GM12878 (cell line): ENCODE measurements at regions not wholly inside any gene's neighbourhood (a gene's known extent, or its start where the extent isn't known, plus 50 kb on each side); places are given as distances from the start of the nearest gene placed in this dataset.
A peak's percentile ranks its signal among the peaks of the same experiment; 100 is the strongest.

Experiments used
- ATAC-seq: fragments of 200-7000 bp; cut with Tn5 transposase; 3 replicates; pipeline ENCODE4 v1.9.1; 2020; ENCODE audit warnings: mild to moderate bottlenecking, moderate library complexity
- BruUV-seq: library from RNA; stranded (reverse); fragments of 400-500 nt; replicated peaks from 2 replicates; lab custom pipeline; 2021; lab: Mats Ljungman, UMichigan
- CTCF ChIA-PET: fragments of 300-600 bp; sonication (Branson Sonifier 250); formaldehyde crosslinking; extraction: SDS; loops from one replicate; lab custom pipeline; 2021; ENCODE audit warnings: inconsistent platforms; lab: Yijun Ruan, JAX
- POLR2A ChIA-PET: fragments of 350-600 bp; formaldehyde crosslinking; extraction: SDS; loops from one replicate; lab custom pipeline; 2021; ENCODE audit warnings: inconsistent platforms; lab: Charles Lee
- RAD21 ChIA-PET: fragments of 300-600 bp; sonication (Branson Sonifier 250); formaldehyde crosslinking; loops from one replicate; lab custom pipeline; 2023; ENCODE audit warnings: antibody characterized with exemption; ENCODE audit not compliant: unreplicated experiment; lab: Charles Lee
- SMC1A ChIA-PET: fragments of 300-600 bp; sonication (Branson Sonifier 250); formaldehyde crosslinking; loops from one replicate; lab custom pipeline; 2023; ENCODE audit not compliant: unreplicated experiment, uncharacterized antibody; lab: Charles Lee
- DNase-seq: peaks from one replicate; pipeline ENCODE4 v3.0.0-alpha.2; 2011; ENCODE audit warnings: low read depth, low spot score
- FAIRE-seq: peaks from 3 replicates; lab custom pipeline; 2011; peaks lifted over from hg19 to GRCh38; lab: Jason Lieb, UNC
- H2AFZ ChIP-seq: 2 replicates; pipeline ENCODE4 v1.6.0; 2011; ENCODE audit warnings: low read depth, low read length, control low read depth; ENCODE audit not compliant: control insufficient read depth
- H3K27ac ChIP-seq: 2 replicates; pipeline ENCODE4 v1.5.1; 2011; ENCODE audit warnings: control low read depth; ENCODE audit not compliant: control insufficient read depth, insufficient read depth
- H3K27me3 ChIP-seq, 2 experiments: replicated peaks in 1 of 2; 2 replicates each; pipeline versions ENCODE4 v1.6.0 to v1.6.1; 2011; ENCODE audit warnings: low read length in 1 of 2; ENCODE audit not compliant: control insufficient read depth in 2 of 2, insufficient read depth in 2 of 2
- H3K36me3 ChIP-seq, 2 experiments: 2 replicates each; pipeline ENCODE4 v1.5.1; 2011; ENCODE audit warnings: low read length in 1 of 2; ENCODE audit not compliant: control insufficient read depth in 2 of 2, insufficient read depth in 2 of 2
- H3K4me1 ChIP-seq: 2 replicates; pipeline ENCODE4 v1.6.1; 2011; ENCODE audit warnings: mild to moderate bottlenecking, low read length, moderate library complexity, mixed read lengths; ENCODE audit not compliant: control insufficient read depth, insufficient read depth
- H3K4me2 ChIP-seq: 2 replicates; pipeline ENCODE4 v1.6.0; 2011; ENCODE audit warnings: control low read depth; ENCODE audit not compliant: control insufficient read depth, insufficient read depth
- H3K4me3 ChIP-seq: fragments of 200-600 bp; sonication (generic); 2 replicates; pipeline ENCODE4 v1.5.1; 2016
- H3K79me2 ChIP-seq: 2 replicates; pipeline ENCODE4 v1.6.0; 2011; ENCODE audit warnings: low read length; ENCODE audit not compliant: control insufficient read depth, insufficient read depth
- H3K9ac ChIP-seq: 2 replicates; pipeline ENCODE4 v1.8.0; 2011; ENCODE audit warnings: low read length, control low read depth, mixed read lengths; ENCODE audit not compliant: control insufficient read depth, insufficient read depth
- H3K9me3 ChIP-seq: replicated peaks from 3 replicates; pipeline ENCODE4 v1.5.1; 2011; ENCODE audit warnings: mild to moderate bottlenecking, low read length; ENCODE audit not compliant: control insufficient read depth, insufficient read depth
- H4K20me1 ChIP-seq: 2 replicates; pipeline ENCODE4 v1.6.0; 2011; ENCODE audit not compliant: control insufficient read depth, insufficient read depth
- ASH2L ChIP-seq: fragments of 300-600, 200-600 bp; sonication (generic); IDR thresholded peaks from 2 replicates; pipeline ENCODE4 v1.6.1; 2017; ENCODE audit warnings: low read depth, mild to moderate bottlenecking, borderline replicate concordance
- BCL11A ChIP-seq: IDR thresholded peaks from 2 replicates; pipeline ENCODE4 v1.6.1; 2011; ENCODE audit warnings: low read depth, low read length
- IKZF2 ChIP-seq, 2 experiments: fragments of 450-650 bp; IDR thresholded peaks; 2 replicates each; pipeline ENCODE4 v1.6.1; 2017; ENCODE audit warnings: mild to moderate bottlenecking in 2 of 2, moderate library complexity in 2 of 2
- IRF5 ChIP-seq: fragments of 450-650 bp; IDR thresholded peaks from 2 replicates; pipeline ENCODE4 v1.6.1; 2017; ENCODE audit warnings: borderline replicate concordance
- LARP7 ChIP-seq: fragments of 450-650 bp; IDR thresholded peaks from 2 replicates; pipeline ENCODE4 v1.6.1; 2017; ENCODE audit warnings: mild to moderate bottlenecking
- MXI1 ChIP-seq: fragments of 150-350 bp; IDR thresholded peaks from 2 replicates; pipeline ENCODE4 v1.6.1; 2011; ENCODE audit warnings: low read depth, mild to moderate bottlenecking, inconsistent platforms, low read length, improper control_type of control experiment
- MYC ChIP-seq: IDR thresholded peaks from 2 replicates; pipeline ENCODE4 v1.6.1; 2011; ENCODE audit warnings: mild to moderate bottlenecking, low read length, moderate library complexity, inconsistent platforms; ENCODE audit not compliant: insufficient read depth, insufficient replicate concordance, insufficient read length, severe bottlenecking
- NFYA ChIP-seq: IDR thresholded peaks from 2 replicates; pipeline ENCODE4 v1.6.1; 2011; ENCODE audit warnings: low read depth, mild to moderate bottlenecking, low read length, improper control_type of control experiment, borderline replicate concordance
- PKNOX1 ChIP-seq: fragments of 450-650 bp; IDR thresholded peaks from 2 replicates; pipeline ENCODE4 v1.6.1; 2016; ENCODE audit warnings: mild to moderate bottlenecking
- RAD21 ChIP-seq: IDR thresholded peaks from 2 replicates; pipeline ENCODE4 v1.6.1; 2011; ENCODE audit warnings: mild to moderate bottlenecking, low read depth, low read length, moderate library complexity; ENCODE audit not compliant: insufficient read depth
- SMAD1 ChIP-seq: fragments of 450-650 bp; IDR thresholded peaks from 2 replicates; pipeline ENCODE4 v1.6.1; 2018; ENCODE audit warnings: mild to moderate bottlenecking, low read depth; ENCODE audit not compliant: partially characterized antibody
- SREBF1 ChIP-seq: IDR thresholded peaks from 2 replicates; pipeline ENCODE4 v1.6.1; 2012; ENCODE audit warnings: mild to moderate bottlenecking, low read length
- SRF ChIP-seq, 2 experiments: IDR thresholded peaks; 2 replicates each; pipeline ENCODE4 v1.6.1; 2011; ENCODE audit warnings: low read depth in 2 of 2, low read length in 2 of 2, mild to moderate bottlenecking in 1 of 2, moderate library complexity in 1 of 2
- STAT3 ChIP-seq: IDR thresholded peaks from 2 replicates; pipeline ENCODE4 v1.6.1; 2011; ENCODE audit warnings: low read depth, low read length, improper control_type of control experiment
- YBX1 ChIP-seq: fragments of 450-650 bp; IDR thresholded peaks from 2 replicates; pipeline ENCODE4 v1.6.1; 2016; ENCODE audit warnings: antibody characterized with exemption
- ZNF217 ChIP-seq: fragments of 450-650 bp; IDR thresholded peaks from 2 replicates; pipeline ENCODE4 v1.6.1; 2017; ENCODE audit warnings: antibody characterized with exemption, mild to moderate bottlenecking
- ZNF24 ChIP-seq: fragments of 450-650 bp; IDR thresholded peaks from 2 replicates; pipeline ENCODE4 v1.6.1; 2017; ENCODE audit warnings: antibody characterized with exemption, mild to moderate bottlenecking
- ZZZ3 ChIP-seq: IDR thresholded peaks from 2 replicates; pipeline ENCODE4 v1.6.1; 2011; ENCODE audit warnings: low read depth; ENCODE audit not compliant: control insufficient read depth, insufficient read length
- WGBS: methylation state at CpG from one replicate; pipeline ENCODE4 v1.1.6; 2016; ENCODE audit warnings: low lambda C conversion rate; ENCODE audit not compliant: insufficient replicate concordance, insufficient coverage; ENCODE audit errors: missing lambda C conversion rate; 5-methylcytosine and 5-hydroxymethylcytosine counted together
- in situ Hi-C: fragments of 300-500 bp; cut with MboI; formaldehyde crosslinking; loops from 9 replicates; pipeline ENCODE4 v1.14.3; 2018; ENCODE audit warnings: mixed read lengths
- intact Hi-C: fragments of 100-400 bp; cut with micrococcal nuclease; formaldehyde crosslinking; loops from one replicate; pipeline ENCODE4 v1.14.2; 2022; ENCODE audit not compliant: unreplicated experiment

- ChIA-PET SMC1A (interaction anchor here (0.8 kb wide), 1 partner anchor 21 kb away, joined by 3 read pairs; no protein-coding TSS in a partner anchor), POLR2A (no interaction called here), RAD21 (no interaction called here), CTCF (no interaction called here)
- Histone ChIP-seq H4K20me1 (no peaks in the 10 kb centered on the region), H3K27me3 (peaks cover 0 to 2% of the 10 kb centered on the region in 2 experiments; a peak in 1 of 4 replicates), H3K79me2 (no peaks in the 10 kb centered on the region), H2AFZ (no peak overlapping the region), H3K9ac (no peak overlapping the region), H3K4me2 (no peak overlapping the region), H3K36me3 (no peaks in the 10 kb centered on the region), H3K4me3 (no peak overlapping the region), H3K27ac (no peak overlapping the region), H3K9me3 (no peaks in the 10 kb centered on the region), H3K4me1 (no peaks in the 10 kb centered on the region)
- no TSS peak for BruUV-seq
- DNase-seq = no peak
- ATAC-seq = peak; percentile 32; the same call in 1 of the 3 replicates
- no peak for TF ChIP-seq SMAD1
- no peak for TF ChIP-seq IRF5
- no peak for TF ChIP-seq ZNF217
- TF ChIP-seq ZNF24 = no peak
- WGBS = 26% methylated on average over 5 of the region's 5 CpGs
- in situ Hi-C loops = no loop called here
- intact Hi-C loops = no loop called here
- no peak for FAIRE-seq
These were observed 157.6 kb upstream of the CAMK1G start for GRCh38 chr1:209425959-209426358.

GRCh38 chr1:209427277-209427676 lies 156.2 kb upstream of the CAMK1G start:
- intact Hi-C loops = no loop called here
- CTCF ChIA-PET = no interaction called here
- POLR2A ChIA-PET = interaction anchor here (0.6 kb wide), 1 partner anchor 21 kb away, joined by 5 read pairs; no protein-coding TSS in a partner anchor
- no peaks in the 10 kb centered on the region for H4K20me1 ChIP-seq
- ATAC-seq = no peak
- H3K4me3 ChIP-seq = no peak overlapping the region
- H3K4me1 ChIP-seq = no peaks in the 10 kb centered on the region
- no peaks in the 10 kb centered on the region for H3K36me3 ChIP-seq
- no peak for FAIRE-seq
- H3K9ac ChIP-seq = no peak overlapping the region
- in situ Hi-C loops = no loop called here
- SMC1A ChIA-PET = interaction anchor here (0.6 to 1.1 kb wide), 2 partner anchors 11 to 22 kb away, joined by 3 to 4 read pairs; no protein-coding TSS in a partner anchor
- H3K27ac ChIP-seq = no peak overlapping the region
- DNase-seq = no peak
- peaks cover 2% of the 10 kb centered on the region in 2 experiments; a peak in 3 of 4 replicates for H3K27me3 ChIP-seq
- no peaks in the 10 kb centered on the region for H3K79me2 ChIP-seq
- H3K4me2 ChIP-seq = no peak overlapping the region
- no peaks in the 10 kb centered on the region; the same call in 2 of the 3 replicates for H3K9me3 ChIP-seq
- no peak overlapping the region for H2AFZ ChIP-seq
- RAD21 ChIA-PET = no interaction called here
- BruUV-seq = no TSS peak
- 9% methylated on average over 7 of the region's 7 CpGs for WGBS
- TF ChIP-seq YBX1 = no peak
- no peak for TF ChIP-seq LARP7
- TF ChIP-seq BCL11A = no peak
- no peak for TF ChIP-seq STAT3
- no peak for TF ChIP-seq ZNF217
- no peak for TF ChIP-seq SREBF1
- TF ChIP-seq ZZZ3 = no peak
- TF ChIP-seq ASH2L = no peak
- no peak for TF ChIP-seq MXI1
- TF ChIP-seq MYC = no peak
- no peak for TF ChIP-seq SRF (IDR thresholded peaks at IDR 0.05; ENCODE audit: low read depth in 2 of 2, low read length in 2 of 2)
- TF ChIP-seq IKZF2 (IDR thresholded peaks at IDR 0.05) = no peak
- no peak for TF ChIP-seq RAD21
- TF ChIP-seq PKNOX1 = no peak
- TF ChIP-seq NFYA = no peak
